ENCODE measurements at regions not wholly inside any gene's neighbourhood (a gene's known extent, or its start where the extent isn't known, plus 50 kb on each side); places are given as distances from the start of the nearest gene placed in this dataset.

DNA sequence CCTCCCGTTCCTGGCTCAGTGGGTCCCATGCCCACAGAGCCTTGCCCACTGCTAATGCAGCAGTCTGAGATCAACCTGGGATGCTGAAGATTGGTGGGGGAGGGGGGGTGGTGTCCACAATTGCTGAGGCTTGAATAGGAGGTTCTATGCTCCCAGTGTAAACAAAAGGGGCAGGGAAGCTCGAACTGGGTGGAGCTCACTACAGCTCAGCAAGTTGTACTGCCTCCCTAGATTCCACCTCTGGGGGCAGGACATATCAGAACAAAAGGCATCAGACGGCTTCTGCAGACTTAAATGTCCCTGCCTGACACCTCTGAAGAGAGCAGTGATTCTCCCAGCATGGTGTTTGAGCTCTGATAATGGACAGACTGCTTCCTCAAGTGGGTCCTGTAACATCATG, 885.6 kb upstream of the COX7C start:
- TF ChIP-seq RXRA (IDR thresholded peaks at IDR 0.05) (no peak), HNF4G (IDR thresholded peaks at IDR 0.05) (no peak), JUND (IDR thresholded peaks at IDR 0.05) (no peak), TAF1 (conservative IDR thresholded peaks at IDR 0.05) (no peak), SP1 (IDR thresholded peaks at IDR 0.05) (no peak), YY1 (IDR thresholded peaks at IDR 0.05) (no peak)
- TF ChIP-seq, protein P1, sequence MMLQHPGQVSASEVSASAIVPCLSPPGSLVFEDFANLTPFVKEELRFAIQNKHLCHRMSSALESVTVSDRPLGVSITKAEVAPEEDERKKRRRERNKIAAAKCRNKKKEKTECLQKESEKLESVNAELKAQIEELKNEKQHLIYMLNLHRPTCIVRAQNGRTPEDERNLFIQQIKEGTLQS (IDR thresholded peaks at IDR 0.05): no peak
- TF ChIP-seq, protein P2, sequence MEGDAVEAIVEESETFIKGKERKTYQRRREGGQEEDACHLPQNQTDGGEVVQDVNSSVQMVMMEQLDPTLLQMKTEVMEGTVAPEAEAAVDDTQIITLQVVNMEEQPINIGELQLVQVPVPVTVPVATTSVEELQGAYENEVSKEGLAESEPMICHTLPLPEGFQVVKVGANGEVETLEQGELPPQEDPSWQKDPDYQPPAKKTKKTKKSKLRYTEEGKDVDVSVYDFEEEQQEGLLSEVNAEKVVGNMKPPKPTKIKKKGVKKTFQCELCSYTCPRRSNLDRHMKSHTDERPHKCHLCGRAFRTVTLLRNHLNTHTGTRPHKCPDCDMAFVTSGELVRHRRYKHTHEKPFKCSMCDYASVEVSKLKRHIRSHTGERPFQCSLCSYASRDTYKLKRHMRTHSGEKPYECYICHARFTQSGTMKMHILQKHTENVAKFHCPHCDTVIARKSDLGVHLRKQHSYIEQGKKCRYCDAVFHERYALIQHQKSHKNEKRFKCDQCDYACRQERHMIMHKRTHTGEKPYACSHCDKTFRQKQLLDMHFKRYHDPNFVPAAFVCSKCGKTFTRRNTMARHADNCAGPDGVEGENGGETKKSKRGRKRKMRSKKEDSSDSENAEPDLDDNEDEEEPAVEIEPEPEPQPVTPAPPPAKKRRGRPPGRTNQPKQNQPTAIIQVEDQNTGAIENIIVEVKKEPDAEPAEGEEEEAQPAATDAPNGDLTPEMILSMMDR (IDR thresholded peaks at IDR 0.05; ENCODE audit: low read depth, low read length, missing input control): no peak
- TF ChIP-seq, protein P3, sequence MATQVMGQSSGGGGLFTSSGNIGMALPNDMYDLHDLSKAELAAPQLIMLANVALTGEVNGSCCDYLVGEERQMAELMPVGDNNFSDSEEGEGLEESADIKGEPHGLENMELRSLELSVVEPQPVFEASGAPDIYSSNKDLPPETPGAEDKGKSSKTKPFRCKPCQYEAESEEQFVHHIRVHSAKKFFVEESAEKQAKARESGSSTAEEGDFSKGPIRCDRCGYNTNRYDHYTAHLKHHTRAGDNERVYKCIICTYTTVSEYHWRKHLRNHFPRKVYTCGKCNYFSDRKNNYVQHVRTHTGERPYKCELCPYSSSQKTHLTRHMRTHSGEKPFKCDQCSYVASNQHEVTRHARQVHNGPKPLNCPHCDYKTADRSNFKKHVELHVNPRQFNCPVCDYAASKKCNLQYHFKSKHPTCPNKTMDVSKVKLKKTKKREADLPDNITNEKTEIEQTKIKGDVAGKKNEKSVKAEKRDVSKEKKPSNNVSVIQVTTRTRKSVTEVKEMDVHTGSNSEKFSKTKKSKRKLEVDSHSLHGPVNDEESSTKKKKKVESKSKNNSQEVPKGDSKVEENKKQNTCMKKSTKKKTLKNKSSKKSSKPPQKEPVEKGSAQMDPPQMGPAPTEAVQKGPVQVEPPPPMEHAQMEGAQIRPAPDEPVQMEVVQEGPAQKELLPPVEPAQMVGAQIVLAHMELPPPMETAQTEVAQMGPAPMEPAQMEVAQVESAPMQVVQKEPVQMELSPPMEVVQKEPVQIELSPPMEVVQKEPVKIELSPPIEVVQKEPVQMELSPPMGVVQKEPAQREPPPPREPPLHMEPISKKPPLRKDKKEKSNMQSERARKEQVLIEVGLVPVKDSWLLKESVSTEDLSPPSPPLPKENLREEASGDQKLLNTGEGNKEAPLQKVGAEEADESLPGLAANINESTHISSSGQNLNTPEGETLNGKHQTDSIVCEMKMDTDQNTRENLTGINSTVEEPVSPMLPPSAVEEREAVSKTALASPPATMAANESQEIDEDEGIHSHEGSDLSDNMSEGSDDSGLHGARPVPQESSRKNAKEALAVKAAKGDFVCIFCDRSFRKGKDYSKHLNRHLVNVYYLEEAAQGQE (IDR thresholded peaks at IDR 0.05): no peak
- TF ChIP-seq, protein P4, sequence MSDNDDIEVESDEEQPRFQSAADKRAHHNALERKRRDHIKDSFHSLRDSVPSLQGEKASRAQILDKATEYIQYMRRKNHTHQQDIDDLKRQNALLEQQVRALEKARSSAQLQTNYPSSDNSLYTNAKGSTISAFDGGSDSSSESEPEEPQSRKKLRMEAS (IDR thresholded peaks at IDR 0.05): no peak

All from liver (tissue), 3 donors.